Panc1 (cell line): ENCODE measurements at regions not wholly inside any gene's neighbourhood (a gene's known extent, or its start where the extent isn't known, plus 50 kb on each side); places are given as distances from the start of the nearest gene placed in this dataset.

Experiments
- ATAC-seq: fragments of 200-7000 bp; cut with Tn5 transposase; 2 replicates; pipeline ENCODE4 v1.9.1; 2020; ENCODE audit warnings: mild to moderate bottlenecking, moderate library complexity
- BruUV-seq: library from RNA; stranded (reverse); fragments of 400-500 nt; replicated peaks from 2 replicates; lab custom pipeline; 2021; lab: Mats Ljungman, UMichigan
- CTCF ChIA-PET: fragments of 300-600 bp; sonication (Branson Sonifier 250); formaldehyde crosslinking; loops from one replicate; lab custom pipeline; 2022; ENCODE audit warnings: antibody characterized with exemption; lab: Charles Lee
- POLR2A ChIA-PET: fragments of 300-600 bp; sonication (Branson Sonifier 250); formaldehyde crosslinking; loops from one replicate; lab custom pipeline; 2022; ENCODE audit warnings: antibody characterized with exemption; lab: Charles Lee
- DNase-seq: peaks from one replicate; pipeline ENCODE4 v3.0.0-alpha.2; 2010; ENCODE audit warnings: low read depth, low spot score
- H3K27ac ChIP-seq: 2 replicates; pipeline ENCODE4 v1.5.1; 2011; ENCODE audit warnings: mild to moderate bottlenecking, low read length, inconsistent platforms
- H3K27me3 ChIP-seq: fragments of 200-500 bp; sonication (Bioruptor generic); 2 replicates; pipeline ENCODE4 v1.6.0; 2014; ENCODE audit warnings: low read length, inconsistent platforms; ENCODE audit not compliant: control insufficient read depth, insufficient read depth
- H3K36me3 ChIP-seq: fragments of 200-500 bp; sonication (Bioruptor generic); 2 replicates; pipeline ENCODE4 v1.5.1; 2014; ENCODE audit warnings: inconsistent platforms, mild to moderate bottlenecking, low read length, moderate library complexity; ENCODE audit not compliant: control insufficient read depth, insufficient read depth
- H3K4me1 ChIP-seq: 2 replicates; pipeline ENCODE4 v1.5.1; 2011; ENCODE audit warnings: inconsistent platforms, mild to moderate bottlenecking, low read length, moderate library complexity; ENCODE audit not compliant: control insufficient read depth, insufficient read depth
- H3K4me3 ChIP-seq, 2 experiments: 2 replicates each; pipeline ENCODE4 v1.5.1; 2011 to 2012; ENCODE audit warnings: low read depth in 2 of 2, low read length in 2 of 2, mild to moderate bottlenecking in 2 of 2, inconsistent platforms in 1 of 2, moderate library complexity in 1 of 2
- H3K9me3 ChIP-seq: fragments of 200-500 bp; sonication (Bioruptor generic); 2 replicates; pipeline ENCODE4 v1.5.1; 2014; ENCODE audit warnings: low read depth, mild to moderate bottlenecking, inconsistent platforms, low read length, moderate library complexity; ENCODE audit not compliant: control insufficient read depth, insufficient read depth
- CTCF ChIP-seq: fragments of 450-650 bp; IDR thresholded peaks from 2 replicates; pipeline ENCODE4 v1.5.1; 2017; ENCODE audit warnings: mild to moderate bottlenecking
- POLR2AphosphoS5 ChIP-seq: IDR thresholded peaks from 2 replicates; pipeline ENCODE4 v1.6.1; 2012; ENCODE audit warnings: mild to moderate bottlenecking, low read depth, low read length, moderate library complexity
- REST ChIP-seq, 2 experiments: IDR thresholded peaks; 2 replicates each; pipeline ENCODE4 v1.6.1; 2011 to 2012; ENCODE audit warnings: low read depth in 2 of 2, control low read depth in 1 of 2, low read length in 1 of 2, mild to moderate bottlenecking in 1 of 2, moderate library complexity in 1 of 2; ENCODE audit not compliant: insufficient read depth in 1 of 2
- SIN3A ChIP-seq: IDR thresholded peaks from 2 replicates; pipeline ENCODE4 v1.6.1; 2012; ENCODE audit warnings: low read depth, mild to moderate bottlenecking, low read length, moderate library complexity, borderline replicate concordance; ENCODE audit not compliant: insufficient read depth
- TCF7L2 ChIP-seq: IDR thresholded peaks from 2 replicates; pipeline ENCODE4 v1.6.1; 2011; ENCODE audit warnings: mild to moderate bottlenecking, low read depth, low read length, inconsistent platforms
- in situ Hi-C: cut with HindIII; loops from 2 replicates; pipeline ENCODE4 v1.10.0; 2016; ENCODE audit warnings: low sequenced_read_pairs, low pct_unique_long_range_greater_than_20kb
- intact Hi-C: fragments of 100-400 bp; cut with micrococcal nuclease; formaldehyde crosslinking; loops from one replicate; pipeline ENCODE4 v1.10.0; 2022; ENCODE audit not compliant: unreplicated experiment

GRCh38 chr11:107139396-107139795 lies 121.1 kb upstream of the GUCY1A2 start:
- no TSS peak for BruUV-seq
- H3K36me3 ChIP-seq, result no peaks in the 10 kb centered on the region
- no peak overlapping the region for H3K27ac ChIP-seq
- H3K4me3 ChIP-seq, result no peak overlapping the region
- no peak for DNase-seq
- in situ Hi-C loops (no loop called here), intact Hi-C loops (no loop called here)
- TF ChIP-seq REST (IDR thresholded peaks at IDR 0.05; ENCODE audit: insufficient read depth in 1 of 2, low read depth in 2 of 2, low read length in 1 of 2) (no peak), TCF7L2 (no peak), CTCF (no peak), POLR2AphosphoS5 (no peak), SIN3A (no peak)
- H3K27me3 ChIP-seq, result no peaks in the 10 kb centered on the region
- no peak for ATAC-seq
- no peaks in the 10 kb centered on the region for H3K4me1 ChIP-seq
- ChIA-PET POLR2A (no interaction called here), CTCF (no interaction called here)
- peaks cover 5% of the 10 kb centered on the region; the same call in 1 of the 2 replicates for H3K9me3 ChIP-seq

- BruUV-seq, result no TSS peak
These were observed 118.6 kb upstream of the GUCY1A2 start for GRCh38 chr11:107136892-107137291.

More at GRCh38 chr11:107136892-107137291, 118.6 kb upstream of the GUCY1A2 start:
- in situ Hi-C loops (no loop called here), intact Hi-C loops (no loop called here)
- TF ChIP-seq SIN3A (no peak), POLR2AphosphoS5 (no peak), REST (IDR thresholded peaks at IDR 0.05; ENCODE audit: insufficient read depth in 1 of 2, low read depth in 2 of 2, low read length in 1 of 2) (no peak), CTCF (no peak), TCF7L2 (no peak)
- no peak for ATAC-seq
- H3K36me3 ChIP-seq, result no peaks in the 10 kb centered on the region
- DNase-seq, result no peak
- ChIA-PET CTCF (no interaction called here), POLR2A (no interaction called here)
- no peaks in the 10 kb centered on the region for H3K27me3 ChIP-seq
- H3K27ac ChIP-seq, result no peak overlapping the region
- no peak overlapping the region for H3K4me3 ChIP-seq
- peaks cover 5% of the 10 kb centered on the region; the same call in 1 of the 2 replicates for H3K9me3 ChIP-seq
- no peaks in the 10 kb centered on the region for H3K4me1 ChIP-seq
